ENCODE measurements at regions not wholly inside any gene's neighbourhood (a gene's known extent, or its start where the extent isn't known, plus 50 kb on each side); places are given as distances from the start of the nearest gene placed in this dataset.
"Not testable (repeated sequence)": the region's sequence is repeated elsewhere in the genome, so short reads cannot be mapped to it uniquely, and the experiment has no call there.

DNA sequence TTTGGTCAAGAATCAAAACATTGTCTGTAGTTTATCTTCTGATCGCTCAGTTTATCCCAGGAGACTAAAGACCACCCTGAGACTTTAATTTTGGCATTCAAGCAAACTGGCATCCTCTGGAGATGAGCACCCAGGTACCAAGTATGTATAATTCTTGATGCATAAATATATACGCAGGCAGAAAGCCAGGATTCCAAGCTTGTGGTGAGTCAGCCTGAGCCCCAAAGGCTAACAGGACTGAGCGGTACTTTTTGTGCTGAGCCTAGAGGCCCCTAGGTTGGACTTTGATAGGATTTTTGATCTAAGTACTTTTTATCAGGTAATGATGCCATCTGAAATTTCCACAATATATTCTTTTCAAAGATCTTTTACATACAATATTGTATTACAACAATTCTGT, 301.3 kb downstream of the TFAP2B start:
- Histone ChIP-seq H3K4me1 (ENCODE audit: control insufficient read depth in 2 of 2, insufficient read depth in 2 of 2, low read length in 2 of 2) (no peaks in the 10 kb centered on the region), H3K4me3 (ENCODE audit: low read length) (no peak overlapping the region), H3K9me3 (ENCODE audit: control insufficient read depth in 2 of 3, low read length in 3 of 3) (no peaks in the 10 kb centered on the region), H3K27ac (ENCODE audit: low read depth, low read length) (no peak overlapping the region), H3K27me3 (ENCODE audit: control insufficient read depth in 2 of 2, insufficient read depth in 2 of 2, low read length in 2 of 2) (no peaks in the 10 kb centered on the region), H3K36me3 (ENCODE audit: control insufficient read depth in 2 of 3, insufficient read depth in 3 of 3, low read length in 3 of 3) (no peaks in the 10 kb centered on the region)
- Mint-ChIP-seq H3K27ac (no peak overlapping the region), H3K4me1 (no peaks in the 10 kb centered on the region), H3K9me3 (peaks cover 0 to 12% (median 5%) of the 10 kb centered on the region in 11 donors), H3K36me3 (peaks cover 0 to 5% (median 0%) of the 10 kb centered on the region in 5 donors), H3K4me3 (no peak overlapping the region), H3K27me3 (peaks cover 0 to 8% (median 0%) of the 10 kb centered on the region in 5 donors)
- DNase-seq (no peak), ATAC-seq (no peak)
- ChIA-PET CTCF (no interaction called here), POLR2A (no interaction called here)
- intact Hi-C loops (cut with micrococcal nuclease), result no loop called here

DNA sequence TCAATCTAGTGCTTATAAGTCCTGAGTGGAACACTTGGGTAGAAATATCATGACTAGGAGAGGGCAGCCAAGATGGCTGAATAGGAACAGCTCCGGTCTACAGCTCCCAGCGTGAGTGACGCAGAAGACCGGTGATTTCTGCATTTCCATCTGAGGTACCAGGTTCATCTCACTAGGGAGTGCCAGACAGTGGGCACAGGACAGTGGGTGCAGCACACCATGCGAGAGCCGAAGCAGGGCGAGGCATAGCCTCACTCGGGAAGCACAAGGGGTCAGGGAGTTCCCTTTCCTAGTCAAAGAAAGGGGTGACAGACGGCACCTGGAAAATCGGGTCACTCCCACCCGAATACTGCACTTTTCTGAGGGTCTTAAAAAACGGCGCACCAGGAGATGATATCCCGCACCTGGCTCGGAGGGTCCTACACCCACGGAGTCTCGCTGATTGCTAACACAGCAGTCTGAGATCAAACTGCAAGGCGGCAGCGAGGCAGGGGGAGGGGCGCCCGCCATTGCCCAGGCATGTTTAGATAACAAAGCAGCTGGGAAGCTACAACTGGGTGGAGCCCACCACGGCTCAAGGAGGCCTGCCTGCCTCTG, 302.8 kb downstream of the TFAP2B start:
- H3K4me1 Mint-ChIP-seq; H3K4me1 ChIP-seq (ENCODE audit: control insufficient read depth in 2 of 2, insufficient read depth in 2 of 2, low read length in 2 of 2); H3K4me3 Mint-ChIP-seq; H3K9me3 ChIP-seq (ENCODE audit: control insufficient read depth in 2 of 3, low read length in 3 of 3); H3K27ac ChIP-seq (ENCODE audit: low read depth, low read length); H3K27me3 ChIP-seq (ENCODE audit: control insufficient read depth in 2 of 2, insufficient read depth in 2 of 2, low read length in 2 of 2); H3K36me3 ChIP-seq (ENCODE audit: control insufficient read depth in 2 of 3, insufficient read depth in 3 of 3, low read length in 3 of 3); intact Hi-C loops (cut with micrococcal nuclease); CTCF ChIA-PET; H3K27me3 Mint-ChIP-seq; POLR2A ChIA-PET; H3K36me3 Mint-ChIP-seq; ATAC-seq; H3K27ac Mint-ChIP-seq; DNase-seq; H3K4me3 ChIP-seq (ENCODE audit: low read length): not testable (repeated sequence)
- peaks cover 0 to 12% (median 5%) of the 10 kb centered on the region in 11 donors for H3K9me3 Mint-ChIP-seq

- Histone ChIP-seq H3K27me3 (ENCODE audit: control insufficient read depth in 2 of 2, insufficient read depth in 2 of 2, low read length in 2 of 2) (no peaks in the 10 kb centered on the region), H3K36me3 (ENCODE audit: control insufficient read depth in 2 of 3, insufficient read depth in 3 of 3, low read length in 3 of 3) (no peaks in the 10 kb centered on the region), H3K9me3 (ENCODE audit: control insufficient read depth in 2 of 3, low read length in 3 of 3) (no peaks in the 10 kb centered on the region), H3K4me1 (ENCODE audit: control insufficient read depth in 2 of 2, insufficient read depth in 2 of 2, low read length in 2 of 2) (no peaks in the 10 kb centered on the region), H3K27ac (ENCODE audit: low read depth, low read length) (no peak overlapping the region), H3K4me3 (ENCODE audit: low read length) (no peak overlapping the region)
- CTCF ChIA-PET, result no interaction called here
- intact Hi-C loops (cut with micrococcal nuclease), result no loop called here
- Mint-ChIP-seq H3K27me3 (no peaks in the 10 kb centered on the region), H3K27ac (no peak overlapping the region), H3K36me3 (no peaks in the 10 kb centered on the region), H3K4me3 (no peak overlapping the region), H3K4me1 (no peaks in the 10 kb centered on the region), H3K9me3 (peaks cover 3 to 22% (median 7%) of the 10 kb centered on the region in 11 donors)
- DNase-seq (no peak), ATAC-seq (no peak)
- POLR2A ChIA-PET, result no interaction called here
Measured at GRCh38 chr6:51129043-51129442, 310.4 kb downstream of the TFAP2B start.

GRCh38 chr6:51137777-51138176, 319.1 kb downstream of the TFAP2B start:
- ChIA-PET CTCF (no interaction called here), POLR2A (no interaction called here)
- intact Hi-C loops (cut with micrococcal nuclease), result no loop called here
- Histone ChIP-seq H3K36me3 (ENCODE audit: control insufficient read depth in 2 of 3, insufficient read depth in 3 of 3, low read length in 3 of 3) (no peaks in the 10 kb centered on the region), H3K27ac (ENCODE audit: low read depth, low read length) (no peak overlapping the region), H3K4me1 (ENCODE audit: control insufficient read depth in 2 of 2, insufficient read depth in 2 of 2, low read length in 2 of 2) (no peaks in the 10 kb centered on the region), H3K4me3 (ENCODE audit: low read length) (no peak overlapping the region), H3K27me3 (ENCODE audit: control insufficient read depth in 2 of 2, insufficient read depth in 2 of 2, low read length in 2 of 2) (no peaks in the 10 kb centered on the region), H3K9me3 (ENCODE audit: control insufficient read depth in 2 of 3, low read length in 3 of 3) (no peaks in the 10 kb centered on the region)
- Mint-ChIP-seq H3K4me3 (no peak overlapping the region), H3K27ac (no peak overlapping the region), H3K27me3 (no peaks in the 10 kb centered on the region), H3K9me3 (peaks cover 0 to 22% (median 7%) of the 10 kb centered on the region in 11 donors), H3K4me1 (no peaks in the 10 kb centered on the region), H3K36me3 (no peaks in the 10 kb centered on the region)
- ATAC-seq (no peak), DNase-seq (no peak)

DNA sequence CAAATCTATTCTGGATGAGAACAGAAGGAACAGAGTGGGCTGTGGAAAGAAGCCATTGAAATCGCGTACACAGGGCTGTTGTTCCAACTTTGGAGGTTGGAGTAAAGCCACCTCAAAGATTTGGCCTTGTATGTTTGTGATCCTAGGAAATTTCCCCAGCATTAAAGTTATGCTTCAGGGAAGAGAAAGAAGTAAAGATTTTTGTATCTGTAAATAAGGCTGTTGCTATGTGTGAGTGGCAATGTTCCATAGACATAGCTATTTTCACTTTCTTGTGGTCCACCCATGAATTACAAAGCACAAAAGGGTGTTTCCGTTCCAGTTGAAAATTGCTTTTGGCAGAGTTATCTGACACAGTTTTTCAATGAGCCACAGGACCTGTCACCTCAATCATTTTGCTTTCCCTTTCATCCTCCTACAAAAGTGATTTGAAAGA, 321.3 kb downstream of the TFAP2B start:
- Histone ChIP-seq H3K36me3 (ENCODE audit: control insufficient read depth in 2 of 3, insufficient read depth in 3 of 3, low read length in 3 of 3) (no peaks in the 10 kb centered on the region), H3K4me3 (ENCODE audit: low read length) (no peak overlapping the region), H3K4me1 (ENCODE audit: control insufficient read depth in 2 of 2, insufficient read depth in 2 of 2, low read length in 2 of 2) (no peaks in the 10 kb centered on the region), H3K9me3 (ENCODE audit: control insufficient read depth in 2 of 3, low read length in 3 of 3) (no peaks in the 10 kb centered on the region), H3K27ac (ENCODE audit: low read depth, low read length) (no peak overlapping the region), H3K27me3 (ENCODE audit: control insufficient read depth in 2 of 2, insufficient read depth in 2 of 2, low read length in 2 of 2) (no peaks in the 10 kb centered on the region)
- DNase-seq, result no peak
- no peak overlapping the region for H3K27ac Mint-ChIP-seq
- ATAC-seq, result no peak
- H3K27me3 Mint-ChIP-seq, result no peaks in the 10 kb centered on the region
- no peaks in the 10 kb centered on the region for H3K4me1 Mint-ChIP-seq
- H3K4me3 Mint-ChIP-seq, result no peak overlapping the region
- H3K9me3 Mint-ChIP-seq, result peaks cover 0 to 19% (median 4%) of the 10 kb centered on the region in 11 donors
- ChIA-PET CTCF (no interaction called here), POLR2A (no interaction called here)
- intact Hi-C loops (cut with micrococcal nuclease), result no loop called here
- H3K36me3 Mint-ChIP-seq, result no peaks in the 10 kb centered on the region

DNA sequence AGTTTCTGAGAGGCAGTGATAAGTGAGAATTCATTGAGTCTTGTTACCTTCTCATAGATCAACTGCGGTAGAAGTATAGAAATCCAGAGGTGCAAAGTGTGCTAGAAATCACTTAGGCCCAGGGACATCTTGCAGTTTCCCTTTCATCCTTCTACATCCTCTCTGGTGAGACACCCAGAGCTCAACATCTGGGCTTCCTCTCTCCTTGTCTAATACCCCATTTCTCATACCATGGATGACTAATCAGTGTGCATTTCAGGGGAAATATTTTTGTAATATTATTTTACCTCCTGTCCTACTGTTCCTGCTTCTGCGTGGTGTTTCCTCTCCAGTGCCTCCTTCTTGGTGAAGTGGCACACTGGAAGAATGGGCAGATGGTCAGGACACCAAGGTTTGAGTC, 322.4 kb downstream of the TFAP2B start:
- ATAC-seq, result no peak
- Mint-ChIP-seq H3K4me3 (no peak overlapping the region), H3K27ac (no peak overlapping the region), H3K4me1 (no peaks in the 10 kb centered on the region), H3K9me3 (peaks cover 0 to 18% (median 4%) of the 10 kb centered on the region in 11 donors), H3K27me3 (no peaks in the 10 kb centered on the region), H3K36me3 (no peaks in the 10 kb centered on the region)
- no peaks in the 10 kb centered on the region for H3K27me3 ChIP-seq (ENCODE audit: control insufficient read depth in 2 of 2, insufficient read depth in 2 of 2, low read length in 2 of 2)
- POLR2A ChIA-PET, result no interaction called here
- intact Hi-C loops (cut with micrococcal nuclease), result no loop called here
- no peaks in the 10 kb centered on the region for H3K36me3 ChIP-seq (ENCODE audit: control insufficient read depth in 2 of 3, insufficient read depth in 3 of 3, low read length in 3 of 3)
- H3K4me1 ChIP-seq (ENCODE audit: control insufficient read depth in 2 of 2, insufficient read depth in 2 of 2, low read length in 2 of 2), result no peaks in the 10 kb centered on the region
- H3K9me3 ChIP-seq (ENCODE audit: control insufficient read depth in 2 of 3, low read length in 3 of 3), result no peaks in the 10 kb centered on the region
- CTCF ChIA-PET, result no interaction called here
- no peak for DNase-seq
- H3K27ac ChIP-seq (ENCODE audit: low read depth, low read length), result no peak overlapping the region
- H3K4me3 ChIP-seq (ENCODE audit: low read length), result no peak overlapping the region

GRCh38 chr6:51147756-51148155, 329.1 kb downstream of the TFAP2B start:
- H3K27ac Mint-ChIP-seq, result no peak overlapping the region
- POLR2A ChIA-PET, result no interaction called here

More at GRCh38 chr6:51147756-51148155, 329.1 kb downstream of the TFAP2B start:
- Mint-ChIP-seq H3K9me3 (peaks cover 0 to 20% (median 6%) of the 10 kb centered on the region in 11 donors), H3K27me3 (no peaks in the 10 kb centered on the region), H3K4me3 (no peak overlapping the region), H3K36me3 (no peaks in the 10 kb centered on the region), H3K4me1 (no peaks in the 10 kb centered on the region)
- no peaks in the 10 kb centered on the region for H3K9me3 ChIP-seq (ENCODE audit: control insufficient read depth in 2 of 3, low read length in 3 of 3)
- H3K27me3 ChIP-seq (ENCODE audit: control insufficient read depth in 2 of 2, insufficient read depth in 2 of 2, low read length in 2 of 2), result no peaks in the 10 kb centered on the region
- no peaks in the 10 kb centered on the region for H3K4me1 ChIP-seq (ENCODE audit: control insufficient read depth in 2 of 2, insufficient read depth in 2 of 2, low read length in 2 of 2)
- CTCF ChIA-PET, result no interaction called here
- no peak for ATAC-seq
- no peak overlapping the region for H3K4me3 ChIP-seq (ENCODE audit: low read length)
- H3K27ac ChIP-seq (ENCODE audit: low read depth, low read length), result no peak overlapping the region
- H3K36me3 ChIP-seq (ENCODE audit: control insufficient read depth in 2 of 3, insufficient read depth in 3 of 3, low read length in 3 of 3), result no peaks in the 10 kb centered on the region
- intact Hi-C loops (cut with micrococcal nuclease), result no loop called here
- DNase-seq, result no peak

Measured in naive thymus-derived CD4-positive, alpha-beta T cell (primary cell).